ENCODE measurements at regions not wholly inside any gene's neighbourhood (a gene's known extent, or its start where the extent isn't known, plus 50 kb on each side); places are given as distances from the start of the nearest gene placed in this dataset.
A peak's percentile ranks its signal among the peaks of the same experiment; 100 is the strongest.

DNA sequence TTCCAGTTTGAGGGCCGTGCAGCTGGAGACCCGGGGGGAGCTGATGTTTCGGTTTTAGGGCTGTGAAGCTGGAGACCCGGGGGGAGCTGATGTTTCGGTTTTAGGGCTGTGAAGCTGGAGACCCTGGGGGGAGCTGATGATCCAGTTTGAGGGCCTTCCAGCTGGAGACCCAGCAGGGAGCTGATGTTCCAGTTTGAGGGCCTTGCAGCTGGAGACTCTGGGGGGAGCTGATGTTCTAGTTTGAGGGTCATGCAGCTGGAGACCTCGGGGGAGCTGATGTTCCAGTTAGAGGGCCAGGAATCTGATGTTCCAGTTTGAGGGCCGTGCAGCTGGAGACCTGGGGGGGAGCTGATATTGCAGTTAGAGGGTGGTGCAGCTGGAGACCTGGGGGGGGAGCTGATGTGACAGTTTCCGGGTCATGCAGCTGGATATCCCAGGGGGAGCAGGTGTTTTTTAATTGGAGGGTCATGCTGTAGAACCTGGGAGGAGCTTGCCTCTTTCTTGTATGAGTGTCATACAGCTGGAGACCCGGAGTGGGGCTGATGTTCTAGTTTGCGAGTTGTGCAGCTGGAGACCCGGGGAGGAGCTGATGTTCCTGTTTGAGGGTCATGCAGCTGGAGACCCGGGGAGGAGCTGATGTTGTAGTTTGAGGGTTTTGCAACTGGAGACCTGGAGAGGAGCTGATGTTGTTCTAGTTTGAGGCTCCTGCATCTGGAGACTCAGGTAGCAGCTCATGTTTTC lies 153.2 kb downstream of the RTP5 start:
- Histone ChIP-seq H3K27ac (no peak overlapping the region), H3K36me3 (no peaks in the 10 kb centered on the region), H3K27me3 (peaks cover 37% of the 10 kb centered on the region), H3K4me1 (no peaks in the 10 kb centered on the region), H3K4me3 (no peak overlapping the region), H3K9me3 (no peaks in the 10 kb centered on the region)
- peak in 1 of 2 donors; percentile 64 for DNase-seq (ENCODE audit: low spot score in 2 of 2)
- 65% methylated on average over 7 of the region's 12 CpGs for WGBS
- TF ChIP-seq, protein P1, sequence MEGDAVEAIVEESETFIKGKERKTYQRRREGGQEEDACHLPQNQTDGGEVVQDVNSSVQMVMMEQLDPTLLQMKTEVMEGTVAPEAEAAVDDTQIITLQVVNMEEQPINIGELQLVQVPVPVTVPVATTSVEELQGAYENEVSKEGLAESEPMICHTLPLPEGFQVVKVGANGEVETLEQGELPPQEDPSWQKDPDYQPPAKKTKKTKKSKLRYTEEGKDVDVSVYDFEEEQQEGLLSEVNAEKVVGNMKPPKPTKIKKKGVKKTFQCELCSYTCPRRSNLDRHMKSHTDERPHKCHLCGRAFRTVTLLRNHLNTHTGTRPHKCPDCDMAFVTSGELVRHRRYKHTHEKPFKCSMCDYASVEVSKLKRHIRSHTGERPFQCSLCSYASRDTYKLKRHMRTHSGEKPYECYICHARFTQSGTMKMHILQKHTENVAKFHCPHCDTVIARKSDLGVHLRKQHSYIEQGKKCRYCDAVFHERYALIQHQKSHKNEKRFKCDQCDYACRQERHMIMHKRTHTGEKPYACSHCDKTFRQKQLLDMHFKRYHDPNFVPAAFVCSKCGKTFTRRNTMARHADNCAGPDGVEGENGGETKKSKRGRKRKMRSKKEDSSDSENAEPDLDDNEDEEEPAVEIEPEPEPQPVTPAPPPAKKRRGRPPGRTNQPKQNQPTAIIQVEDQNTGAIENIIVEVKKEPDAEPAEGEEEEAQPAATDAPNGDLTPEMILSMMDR (IDR thresholded peaks at IDR 0.05): no peak
- TF ChIP-seq POLR2A (IDR thresholded peaks at IDR 0.05) (no peak), POLR2AphosphoS5 (IDR thresholded peaks at IDR 0.05) (no peak)

DNA sequence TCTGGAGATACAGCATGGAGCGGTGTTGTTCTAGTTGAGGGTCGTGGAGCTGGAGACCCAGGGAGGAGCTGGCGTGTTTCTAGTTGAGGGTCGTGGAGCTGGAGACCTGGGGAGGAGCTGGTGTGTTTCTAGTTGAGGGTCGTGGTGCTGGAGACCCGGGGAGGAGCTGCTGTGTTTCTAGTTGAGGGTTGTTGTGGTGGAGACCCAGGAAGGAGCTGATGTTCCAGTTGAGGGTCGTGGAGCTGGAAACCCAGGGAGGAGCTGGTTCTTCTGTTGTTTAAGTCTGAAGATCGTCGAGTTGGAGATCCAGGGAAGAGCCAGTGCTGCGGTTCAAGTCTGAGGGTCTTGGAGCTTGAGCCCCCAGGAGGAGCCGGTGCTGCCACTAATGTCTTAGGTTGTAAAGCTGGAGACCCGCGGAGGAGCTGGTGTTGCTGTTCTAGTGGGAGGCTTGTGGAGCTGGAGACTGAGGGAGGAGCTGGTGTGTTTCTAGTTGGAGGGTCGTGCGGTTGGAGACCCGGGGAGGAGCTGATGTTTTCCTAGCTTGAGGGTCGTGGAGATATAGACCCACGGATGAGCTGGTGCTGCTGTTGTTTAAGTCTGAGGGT lies 155.3 kb downstream of the RTP5 start:
- 82% methylated on average over 18 of the region's 18 CpGs for WGBS
- H3K27ac ChIP-seq: no peak overlapping the region
- H3K36me3 ChIP-seq: no peaks in the 10 kb centered on the region
- H3K9me3 ChIP-seq: no peaks in the 10 kb centered on the region
- TF ChIP-seq POLR2AphosphoS5 (IDR thresholded peaks at IDR 0.05) (no peak), EP300 (IDR thresholded peaks at IDR 0.05) (no peak), POLR2A (IDR thresholded peaks at IDR 0.05) (no peak)
- TF ChIP-seq, protein P1 (IDR thresholded peaks at IDR 0.05): no peak
- peaks cover 49% of the 10 kb centered on the region for H3K27me3 ChIP-seq
- H3K4me1 ChIP-seq: no peaks in the 10 kb centered on the region
- H3K4me3 ChIP-seq: no peak overlapping the region
- DNase-seq (ENCODE audit: low spot score in 2 of 2): peak in 1 of 2 donors; percentile 45

DNA sequence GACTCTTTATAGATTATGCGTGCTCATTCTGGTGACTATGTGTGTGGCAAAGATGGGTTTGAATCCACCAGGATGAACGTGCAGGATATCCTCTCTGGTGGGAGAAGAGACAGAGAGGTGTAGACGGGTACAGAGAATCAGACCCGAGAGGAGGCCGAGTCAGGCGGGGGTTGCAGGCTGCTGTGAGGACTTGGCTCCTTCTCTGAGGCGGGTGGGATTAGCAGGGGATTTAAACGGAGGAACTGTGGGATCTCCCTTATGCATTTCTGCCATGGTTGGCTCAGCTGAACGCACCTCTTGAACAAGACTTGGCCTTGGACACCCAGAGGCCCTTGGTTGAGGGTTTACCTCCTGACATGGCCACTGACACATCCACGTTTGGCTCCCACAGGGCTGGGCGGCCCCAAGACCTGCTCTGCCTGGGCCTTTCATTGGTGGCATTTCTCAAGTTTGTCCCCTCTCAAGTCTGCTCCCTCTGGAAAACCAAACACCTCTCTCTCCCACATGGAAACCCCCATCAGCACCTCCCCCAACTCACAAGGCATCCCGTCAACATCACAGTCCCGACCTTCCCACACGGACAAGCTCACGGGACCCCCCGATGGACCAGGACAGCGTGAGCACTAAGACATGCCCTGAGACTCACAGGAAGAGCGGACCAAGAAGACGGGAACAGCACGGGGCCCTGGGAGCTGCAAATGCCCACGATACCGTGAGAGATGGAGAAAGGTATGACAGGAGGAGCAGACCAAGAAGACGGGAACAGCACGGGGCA lies 158.3 kb downstream of the RTP5 start:
- TF ChIP-seq, protein P1 (IDR thresholded peaks at IDR 0.05): no peak
- TF ChIP-seq POLR2AphosphoS5 (IDR thresholded peaks at IDR 0.05): no peak
- no peak for TF ChIP-seq POLR2A (IDR thresholded peaks at IDR 0.05)
- TF ChIP-seq EP300 (IDR thresholded peaks at IDR 0.05): no peak
- Histone ChIP-seq H3K27ac (no peak overlapping the region), H3K36me3 (no peaks in the 10 kb centered on the region), H3K4me3 (no peak overlapping the region), H3K4me1 (no peaks in the 10 kb centered on the region), H3K9me3 (no peaks in the 10 kb centered on the region), H3K27me3 (peaks cover 59% of the 10 kb centered on the region)
- DNase-seq (ENCODE audit: low spot score in 2 of 2): peak in 1 of 2 donors; percentile 53
- 93% methylated on average over 24 of the region's 24 CpGs for WGBS

DNA sequence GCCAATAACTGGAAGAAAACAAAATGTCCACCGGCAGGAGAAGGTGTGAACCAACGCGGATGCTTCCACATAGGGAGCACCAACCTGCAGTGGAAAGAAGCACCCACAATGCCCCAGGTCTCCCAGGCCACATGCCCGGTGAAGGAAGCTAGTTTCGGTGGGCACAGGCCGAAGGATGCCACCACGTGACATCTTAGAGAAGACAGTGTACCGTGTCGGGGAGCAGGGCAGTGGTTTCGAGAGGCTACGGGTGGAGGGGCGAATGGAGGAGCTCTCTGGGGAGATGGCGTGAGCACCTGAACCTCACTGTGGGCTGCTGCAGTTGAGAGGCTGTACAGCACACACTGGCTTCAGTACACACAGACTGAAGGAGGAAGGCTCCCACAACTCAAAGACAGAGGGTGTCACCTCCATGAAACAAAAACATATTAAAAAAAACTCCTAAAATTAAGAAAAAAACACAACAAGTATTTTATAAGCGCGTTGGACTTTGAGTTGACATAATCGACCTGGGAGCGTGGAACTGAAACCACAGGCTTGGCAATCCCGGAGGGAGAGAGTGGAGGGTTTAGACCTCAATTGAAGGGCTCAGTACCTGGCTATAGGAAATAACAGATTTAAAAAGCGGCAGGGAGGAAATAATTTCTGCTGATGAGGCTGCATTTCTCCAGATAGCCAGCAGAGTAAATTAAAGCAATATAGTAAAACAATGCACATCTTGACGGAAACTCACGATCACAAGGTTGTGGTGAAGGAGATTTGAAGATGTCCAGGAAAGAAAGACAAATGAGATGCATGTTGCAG lies 160.1 kb downstream of the RTP5 start:
- peaks cover 48% of the 10 kb centered on the region for H3K27me3 ChIP-seq
- WGBS: 82% methylated on average over 21 of the region's 21 CpGs
- no peaks in the 10 kb centered on the region for H3K36me3 ChIP-seq
- H3K4me1 ChIP-seq: no peaks in the 10 kb centered on the region
- no peak overlapping the region for H3K27ac ChIP-seq
- TF ChIP-seq, protein P1 (IDR thresholded peaks at IDR 0.05): no peak
- TF ChIP-seq POLR2A (IDR thresholded peaks at IDR 0.05) (no peak), POLR2AphosphoS5 (IDR thresholded peaks at IDR 0.05) (no peak), EP300 (IDR thresholded peaks at IDR 0.05) (no peak)
- no peak overlapping the region for H3K4me3 ChIP-seq
- no peaks in the 10 kb centered on the region for H3K9me3 ChIP-seq
- peak in 1 of 2 donors; percentile 59 for DNase-seq (ENCODE audit: low spot score in 2 of 2)

All from suprapubic skin (tissue), 4 donors.